HG02642 (cell line): ENCODE measurements at regions not wholly inside any gene's neighbourhood (a gene's known extent, or its start where the extent isn't known, plus 50 kb on each side); places are given as distances from the start of the nearest gene placed in this dataset.

Source experiments
- ATAC-seq: cut with Tn5 transposase; IDR thresholded peaks from one replicate; pipeline ENCODE4 v1.9.1; 2021; ENCODE audit warnings: mild to moderate bottlenecking; ENCODE audit not compliant: unreplicated experiment, poor library complexity

DNA sequence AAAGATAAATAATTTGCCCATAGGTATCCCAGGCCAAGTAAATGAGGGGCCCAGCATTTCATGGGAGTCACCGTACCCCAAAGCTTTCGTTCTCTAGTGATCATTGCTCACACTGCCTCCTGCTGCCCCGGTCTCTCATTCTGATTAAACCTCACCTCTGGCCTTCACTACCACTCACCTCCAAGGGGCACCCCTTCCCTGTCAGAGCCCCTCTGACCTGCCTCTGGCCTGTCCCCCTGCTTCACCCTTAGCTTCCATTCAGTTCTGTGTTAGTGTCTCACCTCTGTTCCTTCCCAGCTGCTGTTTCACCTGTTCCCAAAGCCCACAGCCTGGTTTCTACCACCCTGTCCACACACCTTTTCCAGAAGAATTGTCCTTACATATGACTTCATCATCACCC, 150.3 kb upstream of the E2F8 start:
- no peak for ATAC-seq

DNA sequence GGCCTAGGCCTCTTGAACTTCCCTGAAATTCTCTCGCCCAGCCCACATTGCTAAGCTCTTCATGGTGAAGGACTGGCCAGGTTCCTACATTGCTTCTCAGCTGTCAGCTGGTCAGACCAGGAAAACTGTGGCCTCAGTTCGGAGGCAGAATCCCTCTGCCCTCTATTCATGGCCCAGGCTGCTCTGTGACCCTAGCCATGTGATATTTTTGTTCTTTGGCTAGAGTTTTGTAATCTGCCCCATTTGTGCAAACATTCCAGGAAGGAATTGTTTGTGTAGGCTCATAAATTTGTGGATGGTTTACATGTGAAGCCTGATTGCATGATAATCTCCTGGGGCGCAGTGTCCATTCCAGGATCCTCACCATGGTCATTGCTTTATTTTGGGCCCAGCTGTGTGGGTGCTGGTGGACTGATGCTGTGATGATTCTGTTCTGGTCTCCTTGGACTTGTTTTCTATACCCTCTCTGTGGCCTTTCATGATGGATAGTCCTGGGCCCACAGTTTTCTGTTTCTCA, 149.1 kb upstream of the E2F8 start:
- ATAC-seq, result no peak

DNA sequence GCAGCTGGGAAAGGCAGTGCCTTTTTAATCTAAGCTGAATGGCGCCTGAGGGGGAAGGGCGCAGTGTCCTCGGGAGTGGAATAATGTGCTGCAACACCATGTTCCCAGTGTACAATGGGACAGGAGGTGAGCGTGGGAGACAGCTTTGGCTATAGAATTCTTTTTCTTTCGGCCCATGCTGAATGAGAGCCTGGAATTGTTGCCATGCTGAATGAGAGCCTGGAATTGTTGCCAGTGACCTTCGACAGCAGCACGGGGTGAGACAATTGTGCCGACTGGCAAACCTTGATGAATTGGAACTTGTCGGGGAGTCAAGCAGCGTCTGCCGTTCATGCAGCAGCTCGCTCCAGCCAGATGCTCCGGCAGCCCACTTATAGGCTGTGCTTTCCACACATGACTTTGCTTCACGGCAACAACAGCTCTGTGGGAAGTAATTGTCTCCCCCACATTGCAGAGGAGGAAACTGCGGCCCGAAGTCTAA, 141.4 kb upstream of the E2F8 start:
- ATAC-seq, result no peak

DNA sequence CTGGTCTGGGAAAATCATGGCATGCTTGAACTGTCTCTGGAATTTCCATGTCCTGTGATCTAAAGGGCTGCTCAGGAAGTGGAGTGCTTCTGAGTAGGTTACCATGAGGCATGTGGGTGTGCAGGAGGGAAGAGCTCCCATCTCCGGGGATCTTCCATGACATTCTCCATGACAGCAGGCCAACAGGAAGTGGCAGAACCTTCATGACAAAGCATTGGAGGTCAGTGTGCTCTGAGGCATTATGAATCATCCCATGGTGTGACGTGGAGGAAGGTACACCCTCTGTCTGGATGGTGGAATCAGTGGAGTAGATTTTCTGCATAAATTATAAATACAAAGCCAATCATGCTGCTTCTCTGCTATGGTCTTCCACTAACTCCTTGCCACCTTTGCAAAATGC, 139.6 kb upstream of the E2F8 start:
- no peak for ATAC-seq

DNA sequence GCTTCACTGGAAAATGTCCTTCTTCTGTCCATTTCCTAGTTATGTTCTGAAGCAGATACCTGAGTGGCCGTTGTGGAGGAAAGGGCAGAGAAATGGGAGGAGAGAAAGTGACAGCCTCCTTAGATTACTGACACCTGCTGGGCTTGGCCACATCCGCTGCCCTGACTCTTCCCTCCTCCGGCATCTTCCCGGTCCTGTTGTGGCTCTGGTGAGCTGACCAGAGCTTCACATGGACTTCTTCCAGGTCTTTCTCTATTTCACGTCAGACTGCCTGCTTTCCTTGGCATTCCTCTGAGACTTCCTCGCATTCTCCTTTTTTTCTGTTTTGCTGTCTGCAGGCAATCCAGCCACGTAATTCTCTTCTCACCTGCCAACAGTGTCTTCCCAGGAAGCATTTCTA, 138.7 kb upstream of the E2F8 start:
- ATAC-seq, result no peak

DNA sequence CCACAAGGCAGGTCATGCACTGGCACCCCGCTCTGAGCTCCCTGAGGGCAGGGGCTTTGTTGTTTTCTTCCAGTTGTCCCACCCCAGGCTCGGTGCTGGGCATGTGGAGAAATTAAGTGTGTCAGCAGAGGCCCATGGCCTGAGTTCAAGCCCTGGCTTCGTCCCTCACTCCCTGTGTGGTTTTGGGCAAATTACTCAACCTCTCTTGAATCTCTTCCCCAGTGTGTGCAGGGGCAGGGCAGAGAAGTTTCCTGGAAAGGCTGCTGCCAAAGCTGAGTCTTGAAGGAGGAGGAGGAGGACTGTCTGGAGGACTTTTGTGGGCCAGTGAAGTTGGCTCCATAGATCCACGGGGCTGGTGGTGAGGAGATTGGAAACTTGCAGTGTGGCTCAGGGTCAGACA, 138.1 kb upstream of the E2F8 start:
- ATAC-seq, result no peak

DNA sequence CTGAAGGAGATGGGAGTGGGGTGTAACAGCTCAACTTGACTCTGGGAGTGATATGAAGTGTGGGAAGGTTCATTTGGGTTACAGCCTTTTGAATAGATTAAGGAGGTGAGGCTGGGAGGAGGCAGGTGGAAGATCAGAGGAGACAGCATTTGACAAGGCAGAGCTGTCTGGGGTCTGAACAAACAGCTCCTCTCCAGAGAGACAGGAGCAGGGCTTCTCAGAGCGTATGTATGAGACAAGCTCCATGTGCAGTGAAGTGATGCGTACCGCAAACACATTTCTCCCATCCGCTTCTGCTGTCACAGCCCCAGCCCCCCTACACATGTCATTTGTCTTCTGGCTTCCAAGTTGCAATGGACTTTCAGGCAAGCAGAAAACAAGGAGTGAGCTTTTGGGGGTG, 137.1 kb upstream of the E2F8 start:
- ATAC-seq, result no peak

DNA sequence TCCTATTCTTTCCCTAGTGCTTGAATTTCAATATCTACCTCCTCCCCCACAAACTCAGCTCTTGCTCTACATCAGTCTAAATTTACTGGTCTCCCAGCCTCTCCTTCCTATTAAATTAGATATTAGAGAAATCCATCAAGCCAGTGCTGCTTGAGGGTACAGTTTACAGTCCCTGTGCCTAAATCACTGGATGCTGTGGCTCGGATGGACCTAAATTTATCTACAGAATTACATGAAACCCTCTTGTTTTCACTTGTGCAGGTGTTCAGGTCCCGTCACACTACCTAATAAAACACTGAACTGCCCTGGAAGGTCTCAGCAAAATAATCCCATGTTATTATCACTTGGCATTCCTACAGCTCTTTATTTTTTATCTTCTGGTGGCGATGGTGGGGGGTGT, 134.7 kb upstream of the E2F8 start:
- no peak for ATAC-seq

DNA sequence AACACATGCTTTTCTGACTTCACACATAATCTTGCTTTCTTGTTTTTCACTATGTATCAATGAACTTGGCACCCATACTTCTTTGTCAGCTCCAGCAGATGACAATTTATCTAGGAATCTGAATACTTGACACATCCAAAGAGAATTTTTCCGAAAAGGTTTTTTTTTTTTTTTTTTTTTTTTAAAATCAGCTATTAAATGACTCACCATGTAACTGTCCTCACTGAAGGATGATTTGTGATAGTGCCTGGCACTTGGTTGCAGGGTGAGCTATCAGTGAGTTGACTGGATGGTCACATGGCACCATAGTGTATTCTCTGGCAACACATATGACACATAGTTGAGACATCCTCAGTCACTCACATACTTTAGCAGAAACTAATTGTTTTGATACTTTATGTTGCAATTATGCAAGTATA, 133.4 kb upstream of the E2F8 start:
- no peak for ATAC-seq

DNA sequence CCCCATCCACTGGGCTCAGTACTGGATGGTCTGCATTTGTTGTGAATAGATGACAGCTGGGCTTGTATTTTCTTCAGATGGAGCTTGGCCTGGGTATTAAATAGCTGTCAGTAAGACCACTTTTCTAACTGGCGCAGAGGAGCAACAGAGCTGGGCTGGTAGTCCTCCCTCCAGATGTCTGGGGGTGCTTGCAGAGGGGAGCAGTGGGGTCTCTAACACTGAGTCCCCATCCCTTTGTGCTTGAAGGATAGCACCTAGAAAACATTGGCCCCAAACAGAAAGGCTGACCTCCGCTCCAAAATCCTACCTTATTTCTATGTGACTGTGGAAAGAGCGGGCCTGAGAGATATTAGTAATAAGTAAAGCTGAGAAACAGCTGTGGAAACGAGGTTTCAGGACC, 131.6 kb upstream of the E2F8 start:
- no peak for ATAC-seq

DNA sequence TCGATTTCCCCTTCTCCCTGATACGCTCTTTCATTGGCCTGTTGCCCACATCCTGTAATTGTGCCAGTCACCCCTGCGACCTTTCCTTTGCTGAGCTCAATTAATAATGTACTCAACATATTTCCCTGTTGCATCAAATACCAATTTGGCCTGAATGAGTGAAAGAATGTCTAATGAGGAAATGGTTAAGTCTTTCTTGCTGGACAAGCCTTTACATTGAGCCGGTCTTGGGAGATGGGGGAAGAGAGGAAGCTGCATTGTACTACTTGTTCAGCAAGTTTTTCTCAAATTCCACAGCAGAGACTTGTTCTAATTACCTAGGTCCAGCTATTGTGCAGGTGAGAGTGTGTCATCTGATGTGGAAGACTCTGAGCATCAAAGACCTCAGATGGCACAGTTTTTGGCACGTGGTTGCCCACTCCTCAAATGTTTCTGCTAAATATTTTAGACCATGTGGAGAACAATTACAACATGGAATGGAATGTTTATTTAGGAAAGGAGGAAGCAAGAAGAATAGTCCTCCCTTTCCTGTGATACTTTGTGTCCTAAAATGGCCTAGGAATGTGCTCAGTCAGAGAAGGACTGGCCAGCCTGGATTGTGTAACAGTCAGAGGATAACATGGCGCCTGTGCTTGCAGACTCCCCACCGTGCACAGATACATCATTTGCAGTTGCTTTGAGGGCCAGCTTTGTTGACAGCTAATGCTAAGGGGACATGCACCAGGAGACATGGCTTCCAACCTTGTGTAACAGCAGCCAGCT, 129.5 kb upstream of the E2F8 start:
- ATAC-seq, result no peak

DNA sequence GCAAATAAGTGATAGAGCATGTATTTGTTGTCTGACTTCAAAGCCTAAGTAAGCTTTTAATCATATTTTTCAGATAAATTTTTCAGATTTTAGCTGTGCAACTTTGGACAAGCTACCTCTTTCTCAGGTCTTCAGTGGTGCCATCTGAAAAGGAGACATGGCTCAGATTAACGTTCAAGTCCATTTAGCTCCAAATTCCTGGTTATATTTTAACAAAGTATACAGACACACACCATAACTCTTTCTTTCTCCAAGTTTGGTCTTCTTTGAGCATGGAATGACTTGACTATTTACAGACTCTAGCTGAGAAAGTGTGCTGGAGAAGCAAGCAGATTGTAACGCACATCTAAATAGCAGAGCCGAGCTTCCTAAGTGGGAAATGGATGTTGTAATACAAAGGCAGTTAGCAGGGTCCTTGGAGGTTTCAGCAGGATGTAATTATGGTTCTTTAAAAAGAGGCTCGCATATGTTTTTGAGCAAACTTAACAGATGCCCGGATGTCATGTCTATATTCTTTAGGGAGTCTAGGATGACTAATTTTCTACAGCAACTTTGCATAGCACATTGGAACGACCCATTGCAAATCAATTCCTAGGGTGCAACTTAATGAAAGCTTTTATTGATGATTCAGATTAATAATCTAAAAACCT, 128.1 kb upstream of the E2F8 start:
- no peak for ATAC-seq

DNA sequence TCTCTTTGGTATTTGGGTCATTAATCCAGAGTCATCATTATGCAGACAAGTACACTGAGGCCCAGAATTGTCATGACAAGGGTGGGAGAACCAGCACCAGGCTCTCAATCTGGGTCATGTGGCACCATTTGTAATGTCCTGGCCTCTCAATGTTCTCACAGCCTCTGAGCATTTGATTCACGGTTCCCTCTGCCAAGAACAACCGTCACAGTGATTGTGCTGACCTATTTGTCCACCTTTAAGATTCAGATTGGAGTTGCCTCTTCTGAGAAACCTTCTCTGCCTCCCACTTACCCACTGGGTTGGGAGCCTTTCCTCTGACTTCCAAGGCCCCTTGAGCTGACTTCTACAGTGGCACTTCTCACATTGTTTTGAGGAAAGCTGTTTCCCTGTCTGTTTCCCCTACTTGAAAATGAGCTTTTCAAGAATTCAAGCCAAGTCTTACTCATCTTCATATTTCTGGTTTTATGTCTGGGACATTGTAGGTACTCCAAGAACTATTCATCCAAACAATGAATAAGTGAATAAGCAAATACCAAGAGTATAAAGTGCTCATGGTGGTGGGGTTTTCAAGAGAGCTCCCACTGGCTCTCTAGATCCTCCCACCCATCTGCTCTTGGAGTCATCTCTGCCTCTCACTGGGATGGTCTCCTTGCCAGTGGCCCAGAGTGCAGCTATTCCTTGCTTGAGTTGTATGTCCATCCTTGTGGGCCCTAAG, 126.4 kb upstream of the E2F8 start:
- no peak for ATAC-seq

DNA sequence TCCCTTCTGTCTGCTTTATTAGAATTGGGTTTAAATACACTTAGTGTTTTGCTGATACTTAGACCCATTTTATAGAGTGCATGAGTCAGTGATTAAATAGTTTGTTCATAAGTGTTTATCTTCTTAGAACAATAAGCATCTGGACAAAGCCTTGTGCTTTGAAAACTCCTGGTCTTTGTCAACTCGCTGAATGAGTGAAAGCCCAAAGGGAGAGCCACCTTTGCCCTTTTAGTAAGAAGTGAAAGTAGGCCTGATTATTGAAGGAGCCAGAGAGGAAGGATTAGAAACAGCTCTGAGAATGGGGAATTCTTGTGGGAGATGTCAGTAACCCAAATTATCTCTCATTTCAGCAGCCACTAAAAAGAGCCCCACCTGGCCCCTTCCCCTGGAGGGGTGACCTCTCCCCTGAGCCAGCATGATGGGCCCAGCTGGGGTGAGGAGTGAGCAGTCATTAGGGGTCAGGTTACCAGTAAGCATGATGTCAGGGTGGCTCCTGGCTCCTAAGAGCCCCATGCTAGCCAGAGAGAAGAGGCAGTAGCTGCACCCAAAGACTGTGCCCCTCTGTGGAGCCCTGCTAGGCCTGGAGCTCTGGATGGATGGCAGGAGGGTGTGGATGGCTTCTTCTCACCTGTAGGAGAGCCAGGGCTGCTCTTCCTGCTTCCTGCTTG, 125.1 kb upstream of the E2F8 start:
- ATAC-seq, result no peak

DNA sequence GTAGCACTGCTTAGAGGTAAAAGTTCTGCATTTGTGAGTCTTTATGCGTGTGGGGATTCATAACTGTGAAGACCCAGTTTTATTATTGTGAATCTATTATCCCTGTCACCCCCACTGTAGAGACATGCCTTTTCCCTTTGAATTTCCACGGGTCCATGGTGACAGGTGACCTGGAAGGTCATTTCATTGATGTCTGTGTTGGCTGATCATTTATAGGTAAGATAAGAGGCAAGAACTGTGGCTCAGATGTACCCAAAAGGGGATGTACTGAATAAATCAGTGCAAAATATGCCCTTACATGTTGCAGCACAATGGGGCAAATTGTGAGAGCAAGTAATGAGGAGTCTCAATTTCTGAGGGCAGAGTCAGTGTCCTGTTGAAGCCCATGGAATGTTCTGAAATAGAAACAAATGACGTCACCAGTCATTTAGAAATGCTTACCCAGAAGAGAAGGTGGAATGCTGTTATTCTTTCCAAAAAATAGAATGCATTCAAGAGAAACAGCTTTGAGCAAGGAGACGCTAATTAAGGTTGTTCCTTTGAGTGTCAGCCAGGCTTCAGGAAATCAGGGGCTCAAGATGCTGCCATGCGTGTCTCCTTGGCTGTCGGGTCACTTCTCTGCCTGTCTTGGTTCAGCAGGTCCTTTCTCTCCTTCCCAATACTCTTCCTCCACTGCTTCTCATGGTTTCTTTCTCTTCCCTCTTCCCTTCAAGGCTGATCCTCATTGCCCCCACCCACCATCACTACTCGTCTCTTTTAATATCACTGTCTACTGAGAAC, 118.7 kb upstream of the E2F8 start:
- no peak for ATAC-seq

DNA sequence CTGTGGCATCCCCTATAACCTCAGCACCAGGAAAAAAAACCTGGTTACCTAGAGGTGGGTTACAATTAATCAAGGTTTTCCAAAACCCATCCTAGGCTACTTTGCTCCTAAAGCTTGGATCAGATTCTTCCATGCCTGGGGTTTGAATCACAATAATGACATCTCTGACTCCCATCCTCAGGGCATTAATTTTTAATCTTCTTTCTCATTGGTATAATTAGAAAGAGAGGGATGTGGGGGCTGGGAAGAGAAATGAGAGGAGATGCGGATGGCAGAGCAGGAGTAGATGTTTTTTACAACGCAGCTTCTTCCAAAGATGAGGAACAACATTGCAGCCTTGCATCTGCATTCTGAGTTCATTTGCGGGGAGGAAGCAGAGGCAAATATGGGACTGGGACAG, 117.2 kb upstream of the E2F8 start:
- ATAC-seq, result no peak

DNA sequence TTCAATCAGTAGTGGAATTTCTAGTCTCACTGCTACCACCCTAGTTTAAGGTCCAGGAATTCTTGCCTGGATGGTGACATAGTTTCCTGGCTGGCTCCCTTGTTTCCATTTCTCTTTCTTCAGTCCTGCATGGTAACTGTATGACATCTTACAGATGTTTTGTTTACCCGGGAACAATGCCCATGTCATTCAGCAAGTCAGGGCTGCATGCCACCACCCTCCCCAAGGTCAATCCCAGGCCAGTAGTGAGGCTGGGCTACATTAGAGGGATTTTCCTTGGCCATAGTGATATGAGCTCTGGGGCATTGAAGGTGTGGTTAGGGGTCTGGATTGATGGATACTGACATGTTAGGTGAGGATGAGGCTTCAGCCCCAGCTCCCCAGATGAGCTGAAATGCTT, 114.9 kb upstream of the E2F8 start:
- ATAC-seq, result no peak

DNA sequence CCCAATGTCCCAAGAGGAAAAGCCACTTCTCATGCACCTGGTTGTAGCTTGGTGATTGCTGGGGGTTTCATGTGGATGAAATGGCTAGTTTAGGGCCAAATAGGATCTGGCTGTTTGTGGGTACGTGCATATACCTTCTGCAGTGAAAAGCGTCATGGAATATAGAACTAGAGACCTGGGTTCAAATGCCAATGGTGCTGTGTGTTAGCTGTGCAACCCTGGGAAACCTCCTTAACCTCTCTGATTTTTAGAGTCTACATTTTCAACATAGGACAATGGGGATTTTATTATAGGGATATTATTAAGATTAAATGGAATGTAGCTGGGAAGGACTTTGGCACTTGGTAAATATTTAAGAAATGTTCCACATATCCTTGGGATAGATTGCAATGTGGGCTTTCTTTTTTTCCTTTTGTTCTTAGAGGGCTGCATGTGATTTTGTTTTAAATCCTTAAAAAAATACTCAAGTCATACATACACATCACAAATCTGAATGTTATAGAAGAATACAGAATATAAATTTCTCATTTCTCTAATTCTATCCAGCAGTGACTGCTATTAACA, 112.6 kb upstream of the E2F8 start:
- ATAC-seq, result no peak

DNA sequence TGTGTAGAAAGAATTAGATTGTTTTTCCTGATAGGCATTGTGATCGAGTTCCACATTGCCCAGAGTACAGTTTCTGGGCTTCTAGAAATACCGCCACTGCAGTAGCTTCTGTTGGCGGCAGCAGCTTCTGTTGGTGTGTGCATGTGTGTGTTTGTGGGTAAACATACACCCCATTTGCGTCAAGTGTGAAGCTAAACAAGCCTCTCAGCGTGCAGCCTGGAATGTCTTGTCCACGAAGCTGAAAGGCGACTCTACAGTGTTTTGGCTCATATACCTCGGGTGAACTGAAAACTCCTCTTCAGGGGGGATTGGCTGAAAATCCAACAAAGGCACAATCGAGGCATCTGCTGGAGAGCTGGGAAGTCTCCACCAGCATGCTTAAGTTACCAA, 112.0 kb upstream of the E2F8 start:
- ATAC-seq, result no peak
